T-helper 17 cell (primary cell): ENCODE measurements at regions not wholly inside any gene's neighbourhood (a gene's known extent, or its start where the extent isn't known, plus 50 kb on each side); places are given as distances from the start of the nearest gene placed in this dataset.

Experiments used
- ATAC-seq: fragments of 150-1000 bp; cut with Tn5 transposase; 2 replicates; pipeline ENCODE4 v1.10.0; 2021; ENCODE audit warnings: mild to moderate bottlenecking, moderate library complexity
- DNase-seq, 3 donors: peaks; one replicate each; pipeline versions ENCODE4 v3.0.0 to v3.0.0-alpha.2; 2020 to 2021
- H3K9me3 ChIP-seq: one replicate; pipeline ENCODE4 v1.7.0; 2013; ENCODE audit warnings: low read length, mild to moderate bottlenecking; ENCODE audit not compliant: control insufficient read depth, poor library complexity, severe bottlenecking
- H3K27ac Mint-ChIP-seq: one replicate; pipeline ENCODE4 v1.8.0; 2022; ENCODE audit warnings: mild to moderate bottlenecking, moderate library complexity, mixed read lengths
- H3K27me3 Mint-ChIP-seq: one replicate; pipeline ENCODE4 v1.8.0; 2022; ENCODE audit warnings: mixed read lengths
- H3K36me3 Mint-ChIP-seq: one replicate; pipeline ENCODE4 v1.8.0; 2022; ENCODE audit warnings: low read depth, mixed read lengths
- H3K4me1 Mint-ChIP-seq: one replicate; pipeline ENCODE4 v1.8.0; 2022; ENCODE audit warnings: mild to moderate bottlenecking, mixed read lengths
- H3K4me3 Mint-ChIP-seq: one replicate; pipeline ENCODE4 v1.8.0; 2022; ENCODE audit warnings: mild to moderate bottlenecking, moderate library complexity, mixed read lengths

GRCh38 chr12:107557589-107558100 lies 128.0 kb upstream of the PWP1 start:
- Mint-ChIP-seq H3K27me3 (no peaks in the 10 kb centered on the region), H3K27ac (peak overlapping the region; percentile 78), H3K4me3 (no peak overlapping the region), H3K4me1 (peaks cover 12% of the 10 kb centered on the region), H3K36me3 (peaks cover 6% of the 10 kb centered on the region)
- no peak for DNase-seq
- no peak for ATAC-seq
- H3K9me3 ChIP-seq, result no peaks in the 10 kb centered on the region

GRCh38 chr12:107558141-107558815 lies 127.3 kb upstream of the PWP1 start:
- no peak overlapping the region for H3K4me3 Mint-ChIP-seq
- ATAC-seq, result no peak

GRCh38 chr12:107558816-107559382 lies 126.7 kb upstream of the PWP1 start:
- Mint-ChIP-seq H3K27ac (no peak overlapping the region), H3K36me3 (peaks cover 3% of the 10 kb centered on the region), H3K4me3 (no peak overlapping the region), H3K27me3 (no peaks in the 10 kb centered on the region), H3K4me1 (peaks cover 4% of the 10 kb centered on the region)
- ATAC-seq, result no peak
- no peaks in the 10 kb centered on the region for H3K9me3 ChIP-seq
- no peak for DNase-seq

More at GRCh38 chr12:107558141-107558815, 127.3 kb upstream of the PWP1 start:
- DNase-seq, result no peak
- Mint-ChIP-seq H3K27me3 (no peaks in the 10 kb centered on the region), H3K36me3 (peaks cover 4% of the 10 kb centered on the region), H3K27ac (no peak overlapping the region), H3K4me1 (peaks cover 10% of the 10 kb centered on the region)
- no peaks in the 10 kb centered on the region for H3K9me3 ChIP-seq

GRCh38 chr12:107560165-107560898 lies 125.3 kb upstream of the PWP1 start:
- ATAC-seq (no peak), DNase-seq (no peak)
- Mint-ChIP-seq H3K27ac (peak overlapping the region; percentile 57), H3K4me3 (no peak overlapping the region), H3K36me3 (peaks cover 3% of the 10 kb centered on the region), H3K4me1 (peaks cover 5% of the 10 kb centered on the region), H3K27me3 (no peaks in the 10 kb centered on the region)
- no peaks in the 10 kb centered on the region for H3K9me3 ChIP-seq

- no peak for ATAC-seq
- Mint-ChIP-seq H3K4me1 (peaks cover 9% of the 10 kb centered on the region), H3K4me3 (no peak overlapping the region), H3K27me3 (no peaks in the 10 kb centered on the region), H3K27ac (no peak overlapping the region), H3K36me3 (peaks cover 3% of the 10 kb centered on the region)
- H3K9me3 ChIP-seq, result no peaks in the 10 kb centered on the region
- DNase-seq, result no peak
These were observed 124.7 kb upstream of the PWP1 start for GRCh38 chr12:107560899-107561285.

- H3K27me3 Mint-ChIP-seq, result no peaks in the 10 kb centered on the region
- peak; percentile 41 for ATAC-seq
- no peaks in the 10 kb centered on the region for H3K9me3 ChIP-seq
- no peak for DNase-seq
- peaks cover 3% of the 10 kb centered on the region for H3K36me3 Mint-ChIP-seq
- no peak overlapping the region for H3K4me3 Mint-ChIP-seq
- H3K27ac Mint-ChIP-seq, result peak overlapping the region; percentile 21
- peaks cover 17% of the 10 kb centered on the region for H3K4me1 Mint-ChIP-seq
These were observed 120.7 kb upstream of the PWP1 start for GRCh38 chr12:107564946-107565345.

- H3K4me3 Mint-ChIP-seq, result peak overlapping the region; percentile 22
- peaks cover 3% of the 10 kb centered on the region for H3K36me3 Mint-ChIP-seq
- no peak for DNase-seq
- no peaks in the 10 kb centered on the region for H3K9me3 ChIP-seq
- H3K27ac Mint-ChIP-seq, result peak overlapping the region; percentile 21
- peaks cover 17% of the 10 kb centered on the region for H3K4me1 Mint-ChIP-seq
- no peak for ATAC-seq
- H3K27me3 Mint-ChIP-seq, result no peaks in the 10 kb centered on the region
These were observed 120.0 kb upstream of the PWP1 start for GRCh38 chr12:107565551-107565950.

- H3K4me3 Mint-ChIP-seq, result no peak overlapping the region
- no peaks in the 10 kb centered on the region for H3K9me3 ChIP-seq
- DNase-seq (no peak), ATAC-seq (no peak)
- peaks cover 2% of the 10 kb centered on the region for H3K36me3 Mint-ChIP-seq
- H3K4me1 Mint-ChIP-seq, result peaks cover 14% of the 10 kb centered on the region
- H3K27ac Mint-ChIP-seq, result no peak overlapping the region
- H3K27me3 Mint-ChIP-seq, result no peaks in the 10 kb centered on the region
These were observed 117.6 kb upstream of the PWP1 start for GRCh38 chr12:107567876-107568619.

- H3K4me1 Mint-ChIP-seq, result peaks cover 16% of the 10 kb centered on the region
- no peak overlapping the region for H3K4me3 Mint-ChIP-seq
- no peaks in the 10 kb centered on the region for H3K27me3 Mint-ChIP-seq
- DNase-seq (no peak), ATAC-seq (no peak)
- H3K36me3 Mint-ChIP-seq, result peaks cover 6% of the 10 kb centered on the region
- no peak overlapping the region for H3K27ac Mint-ChIP-seq
- no peaks in the 10 kb centered on the region for H3K9me3 ChIP-seq
These were observed 116.9 kb upstream of the PWP1 start for GRCh38 chr12:107568718-107569117.

- ATAC-seq (no peak), DNase-seq (no peak)
- no peaks in the 10 kb centered on the region for H3K9me3 ChIP-seq
- Mint-ChIP-seq H3K27ac (no peak overlapping the region), H3K36me3 (peaks cover 6% of the 10 kb centered on the region), H3K4me1 (peaks cover 15% of the 10 kb centered on the region), H3K27me3 (no peaks in the 10 kb centered on the region), H3K4me3 (no peak overlapping the region)
These were observed 114.9 kb upstream of the PWP1 start for GRCh38 chr12:107570721-107571120.

GRCh38 chr12:107571492-107571891 lies 114.1 kb upstream of the PWP1 start:
- H3K4me3 Mint-ChIP-seq, result no peak overlapping the region
- H3K36me3 Mint-ChIP-seq, result peaks cover 6% of the 10 kb centered on the region
- peaks cover 7% of the 10 kb centered on the region for H3K4me1 Mint-ChIP-seq
- no peaks in the 10 kb centered on the region for H3K9me3 ChIP-seq
- no peaks in the 10 kb centered on the region for H3K27me3 Mint-ChIP-seq
- ATAC-seq (no peak), DNase-seq (no peak)
- no peak overlapping the region for H3K27ac Mint-ChIP-seq

- Mint-ChIP-seq H3K4me1 (peaks cover 8% of the 10 kb centered on the region), H3K36me3 (peaks cover 6% of the 10 kb centered on the region), H3K27ac (no peak overlapping the region), H3K4me3 (no peak overlapping the region), H3K27me3 (no peaks in the 10 kb centered on the region)
- H3K9me3 ChIP-seq, result no peaks in the 10 kb centered on the region
- ATAC-seq, result no peak
- no peak for DNase-seq
These were observed 110.9 kb upstream of the PWP1 start for GRCh38 chr12:107574691-107575090.
